ENCODE measurements at regions not wholly inside any gene's neighbourhood (a gene's known extent, or its start where the extent isn't known, plus 50 kb on each side); places are given as distances from the start of the nearest gene placed in this dataset.
"Not testable (repeated sequence)": the region's sequence is repeated elsewhere in the genome, so short reads cannot be mapped to it uniquely, and the experiment has no call there.

- DNase-seq (ENCODE audit: missing footprints) (no peak), ATAC-seq (peak; percentile 78)
These were observed 399.9 kb downstream of the SQOR start for GRCh38 chr15:46034755-46035154.

GRCh38 chr15:46039703-46040102 lies 404.9 kb downstream of the SQOR start:
- ATAC-seq = peak; percentile 65
- DNase-seq (ENCODE audit: missing footprints) = no peak
- intact Hi-C loops (cut with DNase I) = no loop called here

More at GRCh38 chr15:46034755-46035154, 399.9 kb downstream of the SQOR start:
- intact Hi-C loops (cut with DNase I) = no loop called here

DNA sequence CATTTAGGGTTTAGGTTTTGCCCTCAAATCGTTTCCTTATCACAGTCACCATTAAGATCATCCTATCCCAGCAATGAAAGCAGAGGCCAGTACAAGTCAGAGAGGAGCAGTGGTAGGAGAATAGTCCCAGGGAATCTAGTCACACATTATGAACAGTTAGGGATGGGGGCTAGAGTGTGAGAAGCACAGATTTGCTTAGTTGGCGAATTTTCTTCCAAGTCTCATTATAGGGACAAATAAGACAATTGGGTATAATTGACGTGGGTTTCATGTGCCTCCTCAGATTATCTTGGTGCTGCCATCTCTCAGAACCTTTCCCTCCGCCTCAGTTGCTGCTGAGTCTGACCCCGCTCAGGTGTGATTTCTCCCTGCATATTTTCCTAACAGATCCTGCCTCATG lies 407.1 kb downstream of the SQOR start:
- DNase-seq (ENCODE audit: missing footprints) = no peak
- intact Hi-C loops (cut with DNase I) = no loop called here
- no peak for ATAC-seq

- peak; percentile 31 for DNase-seq (ENCODE audit: missing footprints)
- intact Hi-C loops (cut with DNase I) = no loop called here
- ATAC-seq = peak; percentile 84
These were observed 425.2 kb downstream of the SQOR start for GRCh38 chr15:46059921-46060594.

- no peak for ATAC-seq
- intact Hi-C loops (cut with DNase I) = no loop called here
- DNase-seq (ENCODE audit: missing footprints) = no peak
These were observed 426.2 kb downstream of the SQOR start for GRCh38 chr15:46061002-46061401.

DNA sequence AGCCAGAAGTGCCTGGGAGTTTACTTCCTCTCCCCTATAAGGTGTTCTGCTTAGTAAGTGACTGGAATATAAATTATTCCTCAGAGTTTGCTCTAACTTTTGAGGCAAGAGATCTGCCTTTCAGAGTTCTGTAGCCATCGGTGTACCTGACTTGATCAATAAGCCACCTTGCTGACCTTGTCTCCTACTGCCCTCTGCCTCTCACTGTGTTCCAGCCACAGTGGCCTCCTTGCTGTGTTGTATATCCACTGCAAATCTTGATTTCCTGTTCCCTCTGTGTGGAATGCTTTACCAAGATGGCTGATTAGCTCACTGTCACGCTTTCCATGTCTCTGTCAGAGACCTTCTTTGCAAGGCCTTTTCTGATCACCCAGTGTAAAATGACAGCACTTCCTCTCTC lies 442.4 kb downstream of the SQOR start:
- intact Hi-C loops (cut with DNase I) = loop anchor here (5.0 kb wide), 1 partner anchor 160 kb away; no protein-coding TSS in a partner anchor
- DNase-seq (ENCODE audit: missing footprints) (no peak), ATAC-seq (no peak)

DNA sequence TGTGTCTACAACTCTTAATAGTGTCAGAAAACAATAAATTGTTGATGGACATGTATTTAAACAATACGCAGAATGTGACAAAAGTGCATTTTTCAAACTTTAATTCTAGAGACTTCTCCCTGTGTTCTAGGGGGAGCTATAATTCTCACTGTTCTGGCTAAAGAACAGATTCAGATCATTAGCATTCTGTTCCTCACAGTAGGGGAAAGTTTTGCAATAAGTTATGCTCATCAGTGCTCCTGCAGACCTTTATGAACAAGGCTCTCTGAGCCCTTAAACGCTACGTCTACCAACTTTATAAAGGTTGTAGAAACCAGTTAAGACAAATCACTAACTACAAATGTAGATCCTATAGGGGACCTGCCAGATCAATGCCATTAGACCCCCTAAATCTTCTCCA lies 444.2 kb downstream of the SQOR start:
- DNase-seq (ENCODE audit: missing footprints) (no peak), ATAC-seq (no peak)
- intact Hi-C loops (cut with DNase I) = loop anchor here (5.0 kb wide), 1 partner anchor 162 kb away; no protein-coding TSS in a partner anchor

DNA sequence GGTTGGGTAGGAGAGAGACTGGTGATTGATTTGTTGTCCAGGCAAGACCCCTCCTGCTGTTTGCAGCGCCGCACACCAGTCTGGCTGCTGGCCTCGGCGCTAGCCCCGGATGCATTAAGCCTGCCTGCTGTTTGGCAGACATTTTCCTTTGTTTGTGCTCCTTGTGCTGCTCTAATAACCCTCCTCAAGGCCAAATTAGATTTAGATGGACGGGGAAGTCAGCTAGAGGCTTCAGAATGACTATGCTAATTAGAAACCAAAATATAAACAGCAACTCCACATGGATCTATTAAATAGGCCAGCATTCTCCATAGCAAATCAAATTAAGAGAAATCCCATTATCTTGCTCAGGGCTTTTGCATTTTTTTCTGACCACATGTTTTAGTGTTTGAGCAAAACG lies 445.2 kb downstream of the SQOR start:
- ATAC-seq (no peak), DNase-seq (ENCODE audit: missing footprints) (no peak)
- intact Hi-C loops (cut with DNase I) = no loop called here

- no peak for ATAC-seq
- DNase-seq (ENCODE audit: missing footprints) = no peak
- intact Hi-C loops (cut with DNase I) = no loop called here
These were observed 453.9 kb downstream of the SQOR start for GRCh38 chr15:46088486-46089445.

DNA sequence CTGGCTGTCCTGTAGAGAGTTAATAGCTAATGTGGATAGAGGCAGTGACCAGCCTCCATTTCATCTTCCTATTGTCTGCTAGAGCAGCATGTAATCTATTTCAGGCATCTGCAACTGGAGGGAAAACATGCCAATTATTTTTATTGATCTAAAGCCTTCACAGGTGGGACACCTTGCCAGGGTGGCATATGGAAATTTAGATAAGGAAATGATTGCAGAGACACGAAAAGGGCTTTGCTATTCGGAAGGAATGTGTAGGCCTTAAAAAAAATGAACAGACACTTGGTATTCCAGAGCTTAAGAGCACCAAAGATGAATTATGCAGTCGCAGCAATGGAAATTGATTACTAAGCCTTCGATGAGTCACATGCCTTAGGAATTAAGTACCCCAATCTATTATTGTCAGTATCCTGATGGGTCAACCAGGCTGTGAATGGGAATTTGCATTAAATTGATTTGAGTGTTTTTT lies 454.7 kb downstream of the SQOR start:
- intact Hi-C loops (cut with DNase I) = no loop called here
- ATAC-seq = no peak
- no peak for DNase-seq (ENCODE audit: missing footprints)

- ATAC-seq (no peak), DNase-seq (ENCODE audit: missing footprints) (no peak)
- intact Hi-C loops (cut with DNase I) = no loop called here
These were observed 457.1 kb downstream of the SQOR start for GRCh38 chr15:46091860-46092450.

- ATAC-seq; DNase-seq (ENCODE audit: missing footprints); intact Hi-C loops (cut with DNase I): not testable (repeated sequence)
These were observed 463.2 kb downstream of the SQOR start for GRCh38 chr15:46098006-46098405.

DNA sequence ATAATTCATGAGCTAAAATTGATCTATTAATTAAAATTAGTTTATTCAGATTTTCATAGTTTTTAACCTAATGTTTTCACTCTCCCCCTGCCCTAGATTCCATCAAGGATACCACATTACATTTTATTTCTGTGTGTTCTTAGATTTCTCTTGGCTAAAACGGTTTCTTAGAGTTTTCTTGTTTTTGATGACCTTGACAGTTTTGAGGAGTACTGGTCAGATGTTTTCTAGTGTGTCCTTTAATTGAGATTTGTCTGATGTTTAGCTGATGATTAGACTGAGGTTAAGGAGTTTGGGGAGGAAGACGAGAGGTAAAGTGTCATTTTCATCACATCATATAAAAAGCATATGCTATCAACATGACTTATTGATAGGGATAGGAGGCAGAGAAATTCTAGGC lies 475.9 kb downstream of the SQOR start:
- ATAC-seq = no peak

GRCh38 chr15:46111730-46112129 lies 476.9 kb downstream of the SQOR start:
- intact Hi-C loops (cut with DNase I) = no loop called here
- DNase-seq (ENCODE audit: missing footprints) = no peak
- no peak for ATAC-seq

More for the DNA sequence above, 475.9 kb downstream of the SQOR start:
- intact Hi-C loops (cut with DNase I) = no loop called here
- no peak for DNase-seq (ENCODE audit: missing footprints)

DNA sequence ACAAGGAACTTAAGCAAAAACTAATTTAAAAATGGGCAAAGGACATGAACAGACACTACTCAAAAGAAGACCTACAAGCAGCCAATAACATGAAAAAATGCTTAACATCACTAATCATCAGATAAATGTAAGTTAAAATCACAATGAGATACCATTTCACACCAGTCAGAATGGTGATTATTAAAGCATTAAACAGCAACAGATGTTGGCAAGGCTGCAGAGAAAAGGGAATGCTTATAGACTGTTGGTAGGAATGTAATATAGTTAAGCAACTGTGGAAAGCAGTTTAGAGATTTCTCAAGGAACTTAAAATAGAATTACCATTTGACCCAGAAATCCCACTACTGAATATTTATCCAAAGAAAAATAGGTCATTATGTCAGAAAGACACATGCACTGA lies 482.2 kb downstream of the SQOR start:
- intact Hi-C loops (cut with DNase I) = no loop called here
- DNase-seq (ENCODE audit: missing footprints) = no peak
- no peak for ATAC-seq

DNA sequence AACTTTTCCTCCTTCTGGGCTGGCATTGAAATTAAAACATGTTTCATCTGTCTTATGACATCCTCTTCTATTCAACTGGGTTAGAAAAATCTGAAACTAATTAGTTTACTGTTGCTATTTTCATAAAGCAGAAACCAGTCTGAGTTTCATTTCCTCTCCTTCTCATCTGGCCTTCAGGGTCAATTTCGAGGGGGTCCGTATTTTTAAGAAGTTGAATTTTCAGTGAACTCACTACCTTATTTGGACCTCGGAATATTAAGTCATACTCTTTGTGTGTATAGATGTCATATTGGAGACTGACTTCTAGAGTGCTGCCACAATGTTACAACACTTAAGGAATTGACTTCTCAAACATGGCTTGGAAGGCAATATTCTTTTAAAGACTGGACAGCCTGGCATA lies 485.9 kb downstream of the SQOR start:
- DNase-seq (ENCODE audit: missing footprints) (no peak), ATAC-seq (no peak)
- intact Hi-C loops (cut with DNase I) = no loop called here

DNA sequence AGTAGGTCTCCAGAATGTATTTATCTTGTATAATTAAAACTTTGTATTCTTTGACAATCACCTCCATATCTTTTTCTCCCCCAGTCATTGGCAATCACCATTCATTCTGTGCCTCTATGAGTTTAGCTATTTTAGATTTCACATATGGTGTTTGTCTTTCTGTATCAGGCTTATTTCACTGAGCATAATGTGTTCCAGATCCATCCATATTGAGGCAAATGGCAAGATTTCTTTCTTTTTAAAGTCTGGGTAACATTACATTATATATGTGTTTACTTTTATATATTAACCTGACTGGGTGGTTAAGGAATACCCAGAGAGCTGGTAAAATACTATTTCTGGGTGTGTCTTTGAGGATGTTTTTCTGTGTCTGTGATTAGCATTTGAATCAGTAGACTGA lies 486.6 kb downstream of the SQOR start:
- intact Hi-C loops (cut with DNase I) = no loop called here
- no peak for DNase-seq (ENCODE audit: missing footprints)
- ATAC-seq = no peak

DNA sequence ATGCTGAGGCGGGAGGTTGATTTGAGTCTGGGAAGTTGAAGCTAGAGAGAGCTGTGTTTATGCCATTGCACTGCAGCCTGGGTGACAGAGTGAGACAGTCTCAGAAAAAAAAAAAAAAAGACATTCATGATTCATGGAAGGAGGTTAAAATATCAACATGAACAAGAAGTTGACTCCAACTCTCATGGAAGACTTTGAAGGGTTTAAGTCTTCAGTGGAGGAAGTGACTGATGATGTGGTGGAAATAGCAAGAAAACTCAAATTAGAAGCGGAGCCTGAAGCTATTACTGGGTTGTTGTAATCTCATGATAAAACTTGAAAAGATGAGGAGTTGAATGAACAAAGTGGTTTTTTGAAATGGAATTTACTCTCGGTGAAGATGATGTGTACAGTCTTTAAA lies 491.8 kb downstream of the SQOR start:
- intact Hi-C loops (cut with DNase I) = no loop called here
- no peak for ATAC-seq
- no peak for DNase-seq (ENCODE audit: missing footprints)

DNA sequence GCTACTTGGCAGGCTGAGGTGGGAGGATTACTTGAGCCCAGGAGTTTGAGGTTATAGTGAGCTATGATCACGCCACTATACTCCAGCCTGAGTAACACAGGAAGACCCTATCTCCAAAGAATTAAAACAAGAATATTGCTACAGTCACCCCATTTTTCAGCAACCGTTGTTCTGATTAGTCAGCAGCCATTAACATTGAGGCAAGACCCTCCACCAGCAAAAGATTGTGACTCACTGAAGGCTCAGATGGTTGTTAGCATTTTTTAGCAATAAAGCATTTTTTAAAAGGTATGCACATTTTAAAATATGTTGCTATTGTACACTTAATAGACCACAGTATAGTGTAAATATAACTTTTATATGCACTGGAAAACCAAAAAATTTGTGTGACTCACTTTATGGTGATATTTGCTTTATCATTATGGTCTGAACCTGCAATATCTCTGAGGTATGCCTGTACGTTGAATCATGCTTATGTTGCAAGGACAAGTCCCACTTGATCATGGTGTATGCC lies 492.6 kb downstream of the SQOR start:
- DNase-seq (ENCODE audit: missing footprints) (no peak), ATAC-seq (no peak)
- intact Hi-C loops (cut with DNase I) = no loop called here
